ENCODE measurements at regions not wholly inside any gene's neighbourhood (a gene's known extent, or its start where the extent isn't known, plus 50 kb on each side); places are given as distances from the start of the nearest gene placed in this dataset.

GRCh38 chr20:6506906-6507305 lies 260.6 kb upstream of the BMP2 start:
- TF ChIP-seq CTCF (IDR thresholded peaks at IDR 0.05; ENCODE audit: extremely low read depth, missing control alignments): no peak
- DNase-seq (ENCODE audit: low spot score): no peak

- TF ChIP-seq CTCF (IDR thresholded peaks at IDR 0.05; ENCODE audit: extremely low read depth, missing control alignments): no peak
- no peak for DNase-seq (ENCODE audit: low spot score)
These were observed 262.7 kb upstream of the BMP2 start for GRCh38 chr20:6504826-6505225.

GRCh38 chr20:6504179-6504578 lies 263.3 kb upstream of the BMP2 start:
- no peak for DNase-seq (ENCODE audit: low spot score)
- no peak for TF ChIP-seq CTCF (IDR thresholded peaks at IDR 0.05; ENCODE audit: extremely low read depth, missing control alignments)

- no peak for TF ChIP-seq CTCF (IDR thresholded peaks at IDR 0.05; ENCODE audit: extremely low read depth, missing control alignments)
- DNase-seq (ENCODE audit: low spot score): no peak
These were observed 264.5 kb upstream of the BMP2 start for GRCh38 chr20:6502999-6503398.

- DNase-seq (ENCODE audit: low spot score): no peak
- TF ChIP-seq CTCF (IDR thresholded peaks at IDR 0.05; ENCODE audit: extremely low read depth, missing control alignments): no peak
These were observed 265.3 kb upstream of the BMP2 start for GRCh38 chr20:6502219-6502618.

GRCh38 chr20:6501061-6501460 lies 266.4 kb upstream of the BMP2 start:
- TF ChIP-seq CTCF (IDR thresholded peaks at IDR 0.05; ENCODE audit: extremely low read depth, missing control alignments): no peak

GRCh38 chr20:6499566-6499965 lies 267.9 kb upstream of the BMP2 start:
- no peak for TF ChIP-seq CTCF (IDR thresholded peaks at IDR 0.05; ENCODE audit: extremely low read depth, missing control alignments)
- DNase-seq (ENCODE audit: low spot score): no peak

More at GRCh38 chr20:6501061-6501460, 266.4 kb upstream of the BMP2 start:
- no peak for DNase-seq (ENCODE audit: low spot score)
